WTC11 (cell line): ENCODE measurements at regions not wholly inside any gene's neighbourhood (a gene's known extent, or its start where the extent isn't known, plus 50 kb on each side); places are given as distances from the start of the nearest gene placed in this dataset.

Source experiments
- ATAC-seq: fragments of 200-7000 bp; cut with Tn5 transposase; 2 replicates; pipeline ENCODE4 v1.10.0; 2021; ENCODE audit warnings: mild to moderate bottlenecking, moderate library complexity
- CTCF ChIA-PET: fragments of 300-600 bp; sonication (Branson Sonifier 250); formaldehyde crosslinking; loops from one replicate; lab custom pipeline; 2021; ENCODE audit warnings: antibody characterized with exemption; lab: Charles Lee
- POLR2A ChIA-PET: fragments of 350-600 bp; sonication (Branson Sonifier 250); formaldehyde crosslinking; loops from one replicate; lab custom pipeline; 2021; ENCODE audit warnings: antibody characterized with exemption; lab: Charles Lee
- DNase-seq: peaks from one replicate; pipeline ENCODE4 v3.0.0; 2021; ENCODE audit warnings: low spot score
- H3K27ac Mint-ChIP-seq: 2 replicates; pipeline ENCODE4 v1.8.0; 2021; ENCODE audit warnings: mixed read lengths
- H3K27me3 Mint-ChIP-seq: 2 replicates; pipeline ENCODE4 v1.8.0; 2021; ENCODE audit warnings: low read depth, mild to moderate bottlenecking, moderate library complexity, mixed read lengths
- H3K36me3 Mint-ChIP-seq: 2 replicates; pipeline ENCODE4 v1.8.0; 2021; ENCODE audit warnings: mixed read lengths
- H3K4me1 Mint-ChIP-seq: 2 replicates; pipeline ENCODE4 v1.8.0; 2022; ENCODE audit warnings: mixed read lengths
- H3K4me3 Mint-ChIP-seq: 2 replicates; pipeline ENCODE4 v1.8.0; 2021; ENCODE audit warnings: mild to moderate bottlenecking, moderate library complexity, mixed read lengths
- H3K9me3 Mint-ChIP-seq: 2 replicates; pipeline ENCODE4 v1.8.0; 2021; ENCODE audit warnings: mixed read lengths
- GABPB1 ChIP-seq: sonication (generic); formaldehyde crosslinking; IDR thresholded peaks from 2 replicates; pipeline ENCODE4 v1.8.1; 2023; ENCODE audit warnings: mild to moderate bottlenecking, missing genetic modification reagents
- JUN ChIP-seq: sonication (generic); formaldehyde crosslinking; IDR thresholded peaks from 2 replicates; pipeline ENCODE4 v1.8.0; 2023; ENCODE audit warnings: mild to moderate bottlenecking, missing genetic modification reagents
- NR3C1 ChIP-seq: sonication (generic); formaldehyde crosslinking; conservative IDR thresholded peaks from 2 replicates; pipeline ENCODE4 v1.8.1; 2023; ENCODE audit warnings: low read depth, mild to moderate bottlenecking, missing genetic modification reagents
- OVOL2 ChIP-seq: fragments of 250-450 bp; sonication (Bioruptor Pico); IDR thresholded peaks from 2 replicates; pipeline ENCODE4 v1.9.0; 2021; ENCODE audit warnings: mild to moderate bottlenecking, borderline replicate concordance
- SOX15 ChIP-seq: fragments of 250-450 bp; sonication (Bioruptor Pico); IDR thresholded peaks from 2 replicates; pipeline ENCODE4 v1.9.0; 2021; ENCODE audit warnings: mild to moderate bottlenecking
- SP1 ChIP-seq: sonication (generic); formaldehyde crosslinking; conservative IDR thresholded peaks from 2 replicates; pipeline ENCODE4 v1.8.1; 2022; ENCODE audit warnings: missing genetic modification reagents
- TCF7 ChIP-seq: sonication (generic); formaldehyde crosslinking; IDR thresholded peaks from 2 replicates; pipeline ENCODE4 v1.8.0; 2022; ENCODE audit warnings: mild to moderate bottlenecking, low read depth, missing genetic modification reagents, moderate library complexity
- TP53 ChIP-seq: sonication (generic); formaldehyde crosslinking; IDR thresholded peaks from 2 replicates; pipeline ENCODE4 v1.8.1; 2023; ENCODE audit warnings: mild to moderate bottlenecking, missing genetic modification reagents
- ZNF263 ChIP-seq: sonication (generic); formaldehyde crosslinking; IDR thresholded peaks from 2 replicates; pipeline ENCODE4 v1.8.1; 2022; ENCODE audit warnings: low read depth, mild to moderate bottlenecking, moderate library complexity, missing genetic modification reagents
- ZNF416 ChIP-seq: fragments of 250-450 bp; sonication (Bioruptor Pico); IDR thresholded peaks from 2 replicates; pipeline ENCODE4 v1.9.0; 2021; ENCODE audit warnings: mild to moderate bottlenecking, inconsistent platforms
- TF ChIP-seq, protein P1 (sequence below): fragments of 250-450 bp; sonication (Bioruptor Pico); IDR thresholded peaks from 2 replicates; pipeline ENCODE4 v1.9.0; 2021; ENCODE audit warnings: moderate library complexity, mild to moderate bottlenecking, inconsistent platforms, borderline replicate concordance
- TF ChIP-seq, protein P2 (sequence below): fragments of 250-450 bp; sonication (Bioruptor Pico); IDR thresholded peaks from 2 replicates; pipeline ENCODE4 v1.9.0; 2021; ENCODE audit warnings: mild to moderate bottlenecking, borderline replicate concordance
- TF ChIP-seq, protein P3 (sequence below): sonication (generic); formaldehyde crosslinking; IDR thresholded peaks from 2 replicates; pipeline ENCODE4 v1.8.0; 2022; ENCODE audit warnings: missing genetic modification reagents
- TF ChIP-seq, protein P4 (sequence below): fragments of 250-450 bp; sonication (Bioruptor Pico); IDR thresholded peaks from 2 replicates; pipeline ENCODE4 v2.1.2; 2022; ENCODE audit warnings: mild to moderate bottlenecking, moderate library complexity
- TF ChIP-seq, protein P5 (sequence below): sonication (generic); formaldehyde crosslinking; IDR thresholded peaks from 2 replicates; pipeline ENCODE4 v1.8.0; 2022; ENCODE audit warnings: mild to moderate bottlenecking, missing genetic modification reagents
- TF ChIP-seq, protein P6 (sequence below): sonication (generic); formaldehyde crosslinking; IDR thresholded peaks from 2 replicates; pipeline ENCODE4 v1.8.1; 2023; ENCODE audit warnings: mild to moderate bottlenecking, missing genetic modification reagents

DNA sequence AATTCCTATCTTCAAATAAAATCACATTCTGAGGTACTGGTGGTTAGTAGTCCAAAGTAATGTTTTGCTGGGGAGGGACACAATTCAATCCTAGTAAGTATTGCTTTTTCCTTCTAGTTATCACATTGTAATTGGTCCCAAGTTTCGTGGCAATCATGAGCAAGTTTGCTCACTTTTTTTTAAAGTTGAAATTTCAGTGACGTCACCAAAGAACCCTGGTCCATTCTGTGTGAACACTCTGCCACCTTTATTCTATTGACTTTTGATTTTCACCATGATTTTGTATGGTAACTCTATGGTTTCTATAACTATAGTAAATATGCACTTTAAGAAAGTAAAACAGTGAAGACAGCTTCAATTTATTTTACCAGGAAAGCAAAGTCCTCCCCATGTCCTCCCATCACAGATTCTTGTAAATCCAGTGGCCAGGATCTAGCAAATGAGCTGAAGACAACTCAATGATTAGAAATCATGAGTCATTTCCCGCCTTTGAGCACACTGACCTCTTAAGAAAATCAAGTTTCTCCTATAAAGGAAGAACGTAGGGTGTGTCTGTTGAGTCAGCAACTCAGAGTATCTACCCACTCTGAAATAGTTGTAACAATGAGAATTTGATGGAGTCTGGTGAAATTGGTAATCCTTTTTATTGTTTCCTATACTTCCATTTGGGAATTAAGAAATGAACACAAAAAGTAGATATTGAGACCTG is 1306.6 kb upstream of the PABPC4L start:
- TF ChIP-seq OVOL2 (CRISPR knock-in tag): no peak
- TF ChIP-seq, protein P1, sequence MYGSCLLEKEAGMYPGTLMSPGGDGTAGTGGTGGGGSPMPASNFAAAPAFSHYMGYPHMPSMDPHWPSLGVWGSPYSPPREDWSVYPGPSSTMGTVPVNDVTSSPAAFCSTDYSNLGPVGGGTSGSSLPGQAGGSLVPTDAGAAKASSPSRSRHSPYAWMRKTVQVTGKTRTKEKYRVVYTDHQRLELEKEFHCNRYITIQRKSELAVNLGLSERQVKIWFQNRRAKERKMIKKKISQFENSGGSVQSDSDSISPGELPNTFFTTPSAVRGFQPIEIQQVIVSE: no peak
- TF ChIP-seq, protein P2, sequence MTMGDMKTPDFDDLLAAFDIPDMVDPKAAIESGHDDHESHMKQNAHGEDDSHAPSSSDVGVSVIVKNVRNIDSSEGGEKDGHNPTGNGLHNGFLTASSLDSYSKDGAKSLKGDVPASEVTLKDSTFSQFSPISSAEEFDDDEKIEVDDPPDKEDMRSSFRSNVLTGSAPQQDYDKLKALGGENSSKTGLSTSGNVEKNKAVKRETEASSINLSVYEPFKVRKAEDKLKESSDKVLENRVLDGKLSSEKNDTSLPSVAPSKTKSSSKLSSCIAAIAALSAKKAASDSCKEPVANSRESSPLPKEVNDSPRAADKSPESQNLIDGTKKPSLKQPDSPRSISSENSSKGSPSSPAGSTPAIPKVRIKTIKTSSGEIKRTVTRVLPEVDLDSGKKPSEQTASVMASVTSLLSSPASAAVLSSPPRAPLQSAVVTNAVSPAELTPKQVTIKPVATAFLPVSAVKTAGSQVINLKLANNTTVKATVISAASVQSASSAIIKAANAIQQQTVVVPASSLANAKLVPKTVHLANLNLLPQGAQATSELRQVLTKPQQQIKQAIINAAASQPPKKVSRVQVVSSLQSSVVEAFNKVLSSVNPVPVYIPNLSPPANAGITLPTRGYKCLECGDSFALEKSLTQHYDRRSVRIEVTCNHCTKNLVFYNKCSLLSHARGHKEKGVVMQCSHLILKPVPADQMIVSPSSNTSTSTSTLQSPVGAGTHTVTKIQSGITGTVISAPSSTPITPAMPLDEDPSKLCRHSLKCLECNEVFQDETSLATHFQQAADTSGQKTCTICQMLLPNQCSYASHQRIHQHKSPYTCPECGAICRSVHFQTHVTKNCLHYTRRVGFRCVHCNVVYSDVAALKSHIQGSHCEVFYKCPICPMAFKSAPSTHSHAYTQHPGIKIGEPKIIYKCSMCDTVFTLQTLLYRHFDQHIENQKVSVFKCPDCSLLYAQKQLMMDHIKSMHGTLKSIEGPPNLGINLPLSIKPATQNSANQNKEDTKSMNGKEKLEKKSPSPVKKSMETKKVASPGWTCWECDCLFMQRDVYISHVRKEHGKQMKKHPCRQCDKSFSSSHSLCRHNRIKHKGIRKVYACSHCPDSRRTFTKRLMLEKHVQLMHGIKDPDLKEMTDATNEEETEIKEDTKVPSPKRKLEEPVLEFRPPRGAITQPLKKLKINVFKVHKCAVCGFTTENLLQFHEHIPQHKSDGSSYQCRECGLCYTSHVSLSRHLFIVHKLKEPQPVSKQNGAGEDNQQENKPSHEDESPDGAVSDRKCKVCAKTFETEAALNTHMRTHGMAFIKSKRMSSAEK (CRISPR knock-in tag): no peak
- no peak for TF ChIP-seq ZNF263 (CRISPR knock-in tag)
- TF ChIP-seq ZNF416: no peak
- TF ChIP-seq TP53 (CRISPR knock-in tag): no peak
- TF ChIP-seq, protein P3, sequence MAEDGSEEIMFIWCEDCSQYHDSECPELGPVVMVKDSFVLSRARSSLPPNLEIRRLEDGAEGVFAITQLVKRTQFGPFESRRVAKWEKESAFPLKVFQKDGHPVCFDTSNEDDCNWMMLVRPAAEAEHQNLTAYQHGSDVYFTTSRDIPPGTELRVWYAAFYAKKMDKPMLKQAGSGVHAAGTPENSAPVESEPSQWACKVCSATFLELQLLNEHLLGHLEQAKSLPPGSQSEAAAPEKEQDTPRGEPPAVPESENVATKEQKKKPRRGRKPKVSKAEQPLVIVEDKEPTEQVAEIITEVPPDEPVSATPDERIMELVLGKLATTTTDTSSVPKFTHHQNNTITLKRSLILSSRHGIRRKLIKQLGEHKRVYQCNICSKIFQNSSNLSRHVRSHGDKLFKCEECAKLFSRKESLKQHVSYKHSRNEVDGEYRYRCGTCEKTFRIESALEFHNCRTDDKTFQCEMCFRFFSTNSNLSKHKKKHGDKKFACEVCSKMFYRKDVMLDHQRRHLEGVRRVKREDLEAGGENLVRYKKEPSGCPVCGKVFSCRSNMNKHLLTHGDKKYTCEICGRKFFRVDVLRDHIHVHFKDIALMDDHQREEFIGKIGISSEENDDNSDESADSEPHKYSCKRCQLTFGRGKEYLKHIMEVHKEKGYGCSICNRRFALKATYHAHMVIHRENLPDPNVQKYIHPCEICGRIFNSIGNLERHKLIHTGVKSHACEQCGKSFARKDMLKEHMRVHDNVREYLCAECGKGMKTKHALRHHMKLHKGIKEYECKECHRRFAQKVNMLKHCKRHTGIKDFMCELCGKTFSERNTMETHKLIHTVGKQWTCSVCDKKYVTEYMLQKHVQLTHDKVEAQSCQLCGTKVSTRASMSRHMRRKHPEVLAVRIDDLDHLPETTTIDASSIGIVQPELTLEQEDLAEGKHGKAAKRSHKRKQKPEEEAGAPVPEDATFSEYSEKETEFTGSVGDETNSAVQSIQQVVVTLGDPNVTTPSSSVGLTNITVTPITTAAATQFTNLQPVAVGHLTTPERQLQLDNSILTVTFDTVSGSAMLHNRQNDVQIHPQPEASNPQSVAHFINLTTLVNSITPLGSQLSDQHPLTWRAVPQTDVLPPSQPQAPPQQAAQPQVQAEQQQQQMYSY (CRISPR knock-in tag): no peak
- no peak for TF ChIP-seq JUN (CRISPR knock-in tag)
- TF ChIP-seq, protein P4, sequence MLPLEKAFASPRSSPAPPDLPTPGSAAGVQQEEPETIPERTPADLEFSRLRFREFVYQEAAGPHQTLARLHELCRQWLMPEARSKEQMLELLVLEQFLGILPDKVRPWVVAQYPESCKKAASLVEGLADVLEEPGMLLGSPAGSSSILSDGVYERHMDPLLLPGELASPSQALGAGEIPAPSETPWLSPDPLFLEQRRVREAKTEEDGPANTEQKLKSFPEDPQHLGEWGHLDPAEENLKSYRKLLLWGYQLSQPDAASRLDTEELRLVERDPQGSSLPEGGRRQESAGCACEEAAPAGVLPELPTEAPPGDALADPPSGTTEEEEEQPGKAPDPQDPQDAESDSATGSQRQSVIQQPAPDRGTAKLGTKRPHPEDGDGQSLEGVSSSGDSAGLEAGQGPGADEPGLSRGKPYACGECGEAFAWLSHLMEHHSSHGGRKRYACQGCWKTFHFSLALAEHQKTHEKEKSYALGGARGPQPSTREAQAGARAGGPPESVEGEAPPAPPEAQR (CRISPR knock-in tag): no peak
- TF ChIP-seq SOX15 (CRISPR knock-in tag): no peak
- TF ChIP-seq, protein P5, sequence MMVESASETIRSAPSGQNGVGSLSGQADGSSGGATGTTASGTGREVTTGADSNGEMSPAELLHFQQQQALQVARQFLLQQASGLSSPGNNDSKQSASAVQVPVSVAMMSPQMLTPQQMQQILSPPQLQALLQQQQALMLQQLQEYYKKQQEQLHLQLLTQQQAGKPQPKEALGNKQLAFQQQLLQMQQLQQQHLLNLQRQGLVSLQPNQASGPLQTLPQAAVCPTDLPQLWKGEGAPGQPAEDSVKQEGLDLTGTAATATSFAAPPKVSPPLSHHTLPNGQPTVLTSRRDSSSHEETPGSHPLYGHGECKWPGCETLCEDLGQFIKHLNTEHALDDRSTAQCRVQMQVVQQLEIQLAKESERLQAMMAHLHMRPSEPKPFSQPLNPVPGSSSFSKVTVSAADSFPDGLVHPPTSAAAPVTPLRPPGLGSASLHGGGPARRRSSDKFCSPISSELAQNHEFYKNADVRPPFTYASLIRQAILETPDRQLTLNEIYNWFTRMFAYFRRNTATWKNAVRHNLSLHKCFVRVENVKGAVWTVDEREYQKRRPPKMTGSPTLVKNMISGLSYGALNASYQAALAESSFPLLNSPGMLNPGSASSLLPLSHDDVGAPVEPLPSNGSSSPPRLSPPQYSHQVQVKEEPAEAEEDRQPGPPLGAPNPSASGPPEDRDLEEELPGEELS (CRISPR knock-in tag): no peak
- TF ChIP-seq TCF7: no peak
- no peak for TF ChIP-seq GABPB1 (CRISPR knock-in tag)
- TF ChIP-seq, protein P6, sequence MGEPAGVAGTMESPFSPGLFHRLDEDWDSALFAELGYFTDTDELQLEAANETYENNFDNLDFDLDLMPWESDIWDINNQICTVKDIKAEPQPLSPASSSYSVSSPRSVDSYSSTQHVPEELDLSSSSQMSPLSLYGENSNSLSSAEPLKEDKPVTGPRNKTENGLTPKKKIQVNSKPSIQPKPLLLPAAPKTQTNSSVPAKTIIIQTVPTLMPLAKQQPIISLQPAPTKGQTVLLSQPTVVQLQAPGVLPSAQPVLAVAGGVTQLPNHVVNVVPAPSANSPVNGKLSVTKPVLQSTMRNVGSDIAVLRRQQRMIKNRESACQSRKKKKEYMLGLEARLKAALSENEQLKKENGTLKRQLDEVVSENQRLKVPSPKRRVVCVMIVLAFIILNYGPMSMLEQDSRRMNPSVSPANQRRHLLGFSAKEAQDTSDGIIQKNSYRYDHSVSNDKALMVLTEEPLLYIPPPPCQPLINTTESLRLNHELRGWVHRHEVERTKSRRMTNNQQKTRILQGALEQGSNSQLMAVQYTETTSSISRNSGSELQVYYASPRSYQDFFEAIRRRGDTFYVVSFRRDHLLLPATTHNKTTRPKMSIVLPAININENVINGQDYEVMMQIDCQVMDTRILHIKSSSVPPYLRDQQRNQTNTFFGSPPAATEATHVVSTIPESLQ (CRISPR knock-in tag): no peak
- no peak for TF ChIP-seq NR3C1 (CRISPR knock-in tag)
- TF ChIP-seq SP1 (CRISPR knock-in tag): no peak
- DNase-seq (no peak), ATAC-seq (no peak)
- ChIA-PET CTCF (no interaction called here), POLR2A (no interaction called here)
- Mint-ChIP-seq H3K9me3 (peaks cover 5% of the 10 kb centered on the region; the same call in 1 of the 2 replicates), H3K27ac (no peak overlapping the region), H3K4me1 (no peaks in the 10 kb centered on the region), H3K4me3 (no peak overlapping the region), H3K27me3 (no peaks in the 10 kb centered on the region), H3K36me3 (no peaks in the 10 kb centered on the region)
